Activated CD4-positive, alpha-beta T cell treated with anti-CD3 and anti-CD28 coated beads, Interleukin-2, amount 50 U/mL, for 24 hours (primary cell): ENCODE measurements at regions not wholly inside any gene's neighbourhood (a gene's known extent, or its start where the extent isn't known, plus 50 kb on each side); places are given as distances from the start of the nearest gene placed in this dataset.
"Not testable (repeated sequence)": the region's sequence is repeated elsewhere in the genome, so short reads cannot be mapped to it uniquely, and the experiment has no call there.

Source experiments
- DNase-seq, 2 donors: peaks; one replicate each; pipeline ENCODE4 v3.0.0-alpha.2; 2020; ENCODE audit warnings: low read depth in 1 of 2, low spot score in 1 of 2

GRCh38 chr5:118606940-118607339, 381.4 kb downstream of the DTWD2 start:
- no peak for DNase-seq

- DNase-seq: no peak
Observed at GRCh38 chr5:118605761-118606160, 382.6 kb downstream of the DTWD2 start.

GRCh38 chr5:118604106-118604505, 384.2 kb downstream of the DTWD2 start:
- no peak for DNase-seq

- no peak for DNase-seq
Observed at GRCh38 chr5:118603278-118603677, 385.1 kb downstream of the DTWD2 start.

GRCh38 chr5:118598311-118598710, 390.0 kb downstream of the DTWD2 start:
- DNase-seq: no peak

GRCh38 chr5:118597543-118597942, 390.8 kb downstream of the DTWD2 start:
- DNase-seq: no peak

GRCh38 chr5:118596255-118596654, 392.1 kb downstream of the DTWD2 start:
- no peak for DNase-seq

GRCh38 chr5:118593003-118593328, 395.4 kb downstream of the DTWD2 start:
- DNase-seq: no peak

- no peak for DNase-seq
Observed at GRCh38 chr5:118592229-118593002, 395.9 kb downstream of the DTWD2 start.

GRCh38 chr5:118590806-118591205, 397.5 kb downstream of the DTWD2 start:
- no peak for DNase-seq

- DNase-seq: no peak
Observed at GRCh38 chr5:118580949-118581348, 407.4 kb downstream of the DTWD2 start.

- no peak for DNase-seq
Observed at GRCh38 chr5:118578093-118578492, 410.3 kb downstream of the DTWD2 start.

GRCh38 chr5:118577621-118578020, 410.7 kb downstream of the DTWD2 start:
- no peak for DNase-seq

GRCh38 chr5:118570276-118570675, 418.1 kb downstream of the DTWD2 start:
- not testable (repeated sequence) for DNase-seq

- DNase-seq: not testable (repeated sequence)
Observed at GRCh38 chr5:118569596-118569995, 418.8 kb downstream of the DTWD2 start.

GRCh38 chr5:118565335-118565971, 422.9 kb downstream of the DTWD2 start:
- DNase-seq: no peak

GRCh38 chr5:118561971-118562370, 426.4 kb downstream of the DTWD2 start:
- no peak for DNase-seq

- DNase-seq: no peak
Observed at GRCh38 chr5:118561235-118561634, 427.1 kb downstream of the DTWD2 start.

- DNase-seq: no peak
Observed at GRCh38 chr5:118558871-118559270, 429.5 kb downstream of the DTWD2 start.

- DNase-seq: no peak
Observed at GRCh38 chr5:118557251-118557661, 431.1 kb downstream of the DTWD2 start.

- DNase-seq: no peak
Observed at GRCh38 chr5:118556792-118557191, 431.6 kb downstream of the DTWD2 start.

- DNase-seq: no peak
Observed at GRCh38 chr5:118555727-118556126, 432.6 kb downstream of the DTWD2 start.

GRCh38 chr5:118554981-118555380, 433.4 kb downstream of the DTWD2 start:
- DNase-seq: no peak
